Neural cell (in vitro differentiated cells): ENCODE measurements at regions not wholly inside any gene's neighbourhood (a gene's known extent, or its start where the extent isn't known, plus 50 kb on each side); places are given as distances from the start of the nearest gene placed in this dataset.

Experiments used
- H2AFZ ChIP-seq: fragments of 200-600, 300-800 bp; sonication (generic), shearing (Covaris generic); 2 replicates; pipeline ENCODE4 v1.6.0; 2014; ENCODE audit warnings: low read depth, mild to moderate bottlenecking, antibody characterized with exemption, low read length, moderate library complexity
- H3F3A ChIP-seq: fragments of 200-600 bp; shearing (Covaris generic); 2 replicates; pipeline ENCODE4 v1.6.1; 2016; ENCODE audit warnings: mild to moderate bottlenecking, moderate library complexity, mixed read lengths, antibody characterized with exemption, low read length; ENCODE audit not compliant: insufficient read depth, poor library complexity, severe bottlenecking
- H3K27ac ChIP-seq: fragments of 200-600, 300-800 bp; sonication (generic), shearing (Covaris generic); 2 replicates; pipeline ENCODE4 v1.5.1; 2014; ENCODE audit warnings: mild to moderate bottlenecking, low read length, moderate library complexity
- H3K27me3 ChIP-seq: fragments of 300-800, 200-600 bp; sonication (generic), shearing (Covaris generic); 2 replicates; pipeline ENCODE4 v1.6.0; 2014; ENCODE audit warnings: mild to moderate bottlenecking, low read depth, low read length, moderate library complexity; ENCODE audit not compliant: insufficient read depth
- H3K36me3 ChIP-seq: fragments of 300-800, 200-600 bp; sonication (generic), shearing (Covaris generic); 2 replicates; pipeline ENCODE4 v1.5.1; 2014; ENCODE audit warnings: mild to moderate bottlenecking, antibody characterized with exemption, low read length, moderate library complexity; ENCODE audit not compliant: insufficient read depth
- H3K4me2 ChIP-seq: fragments of 300-800, 200-600 bp; sonication (generic), shearing (Covaris generic); 2 replicates; pipeline ENCODE4 v1.6.0; 2014; ENCODE audit warnings: mild to moderate bottlenecking, low read length
- H3K4me3 ChIP-seq: fragments of 300-800, 200-600 bp; sonication (generic), shearing (Covaris generic); 2 replicates; pipeline ENCODE4 v1.5.1; 2014; ENCODE audit warnings: mild to moderate bottlenecking, low read length, moderate library complexity
- H3K79me2 ChIP-seq: fragments of 200-600 bp; shearing (Covaris generic); replicated peaks from 2 replicates; pipeline ENCODE4 v1.6.0; 2014; ENCODE audit warnings: mild to moderate bottlenecking, low read length, moderate library complexity; ENCODE audit not compliant: insufficient read depth
- H3K9ac ChIP-seq: fragments of 300-800, 200-600 bp; sonication (generic), shearing (Covaris generic); 2 replicates; pipeline ENCODE4 v1.6.1; 2016; ENCODE audit warnings: mild to moderate bottlenecking, low read length, mixed read lengths
- H3K9me2 ChIP-seq: fragments of 200-600 bp; shearing (Covaris generic); 2 replicates; pipeline ENCODE4 v1.6.1; 2016; ENCODE audit warnings: mild to moderate bottlenecking, low read length, mixed read lengths; ENCODE audit not compliant: insufficient read depth
- H3K9me3 ChIP-seq: fragments of 200-600, 300-800 bp; sonication (generic), shearing (Covaris generic); 2 replicates; pipeline ENCODE4 v1.6.1; 2016; ENCODE audit warnings: mild to moderate bottlenecking, mixed run types, low read length, moderate library complexity, mixed read lengths
- H4K20me1 ChIP-seq: fragments of 200-600 bp; shearing (Covaris generic); 2 replicates; pipeline ENCODE4 v1.6.1; 2016; ENCODE audit warnings: mild to moderate bottlenecking, mixed run types; ENCODE audit not compliant: insufficient read depth
- CTCF ChIP-seq: fragments of 450-650 bp; IDR thresholded peaks from 2 replicates; pipeline ENCODE4 v1.5.1; 2014; ENCODE audit warnings: antibody characterized with exemption, mild to moderate bottlenecking, moderate library complexity; ENCODE audit not compliant: poor library complexity, severe bottlenecking
- EP300 ChIP-seq: fragments of 450-650 bp; conservative IDR thresholded peaks from 2 replicates; pipeline ENCODE4 v1.6.1; 2014; ENCODE audit warnings: antibody characterized with exemption, mild to moderate bottlenecking, moderate library complexity; ENCODE audit not compliant: poor library complexity, severe bottlenecking
- EZH2 ChIP-seq: fragments of 200-600, 300-800 bp; shearing (Covaris generic), sonication (generic); IDR thresholded peaks from 2 replicates; pipeline ENCODE4 v1.6.1; 2014; ENCODE audit warnings: antibody characterized with exemption, low read length, borderline replicate concordance, mild to moderate bottlenecking; ENCODE audit not compliant: insufficient read depth, poor library complexity, severe bottlenecking
- MXI1 ChIP-seq: fragments of 450-650 bp; conservative IDR thresholded peaks from 2 replicates; pipeline ENCODE4 v1.6.1; 2014; ENCODE audit warnings: antibody characterized with exemption, mild to moderate bottlenecking; ENCODE audit not compliant: poor library complexity, severe bottlenecking
- POLR2AphosphoS5 ChIP-seq: IDR thresholded peaks from 2 replicates; pipeline ENCODE4 v1.6.1; 2012
- RAD21 ChIP-seq: fragments of 450-650 bp; conservative IDR thresholded peaks from 2 replicates; pipeline ENCODE4 v1.6.1; 2014; ENCODE audit warnings: antibody characterized with exemption, mild to moderate bottlenecking, moderate library complexity
- SMC3 ChIP-seq: fragments of 450-650 bp; conservative IDR thresholded peaks from 2 replicates; pipeline ENCODE4 v1.6.1; 2014; ENCODE audit warnings: antibody characterized with exemption, mild to moderate bottlenecking, moderate library complexity; ENCODE audit not compliant: poor library complexity
- TAF1 ChIP-seq: IDR thresholded peaks from 2 replicates; pipeline ENCODE4 v1.6.1; 2012; ENCODE audit warnings: low read depth
- TF ChIP-seq, protein P1 (sequence below): IDR thresholded peaks from 2 replicates; pipeline ENCODE4 v1.6.1; 2012; ENCODE audit warnings: borderline replicate concordance

DNA sequence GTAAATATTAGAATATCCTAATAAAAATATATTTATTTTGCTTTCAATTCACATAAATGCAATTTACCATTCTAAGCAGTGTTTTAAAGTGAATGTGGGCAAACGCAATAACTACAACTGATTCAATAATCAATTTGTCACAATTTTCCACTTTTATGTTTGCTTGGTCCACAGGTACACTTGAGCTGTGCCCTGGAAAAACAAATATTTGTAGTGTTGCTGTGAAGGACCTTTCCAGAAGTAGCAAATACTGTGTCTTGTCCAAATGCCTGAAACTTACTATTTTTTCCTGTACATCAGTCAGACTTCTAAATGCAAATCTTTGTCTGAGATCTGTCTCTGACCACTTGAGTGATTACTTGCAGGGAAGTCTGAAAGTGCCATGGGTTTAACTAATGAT, 845.8 kb upstream of the SLITRK5 start:
- Histone ChIP-seq H2AFZ (no peak overlapping the region), H3K4me3 (no peak overlapping the region), H3K36me3 (no peaks in the 10 kb centered on the region), H3K9me3 (no peaks in the 10 kb centered on the region), H3K9me2 (no peaks in the 10 kb centered on the region), H3K79me2 (no peaks in the 10 kb centered on the region), H4K20me1 (no peaks in the 10 kb centered on the region), H3K27ac (no peak overlapping the region), H3K4me2 (no peak overlapping the region), H3K9ac (no peak overlapping the region), H3F3A (no peaks in the 10 kb centered on the region), H3K27me3 (no peaks in the 10 kb centered on the region)
- TF ChIP-seq EP300 (no peak), SMC3 (no peak), POLR2AphosphoS5 (no peak), CTCF (no peak), RAD21 (no peak), TAF1 (no peak), MXI1 (no peak), EZH2 (no peak)
- TF ChIP-seq, protein P1, sequence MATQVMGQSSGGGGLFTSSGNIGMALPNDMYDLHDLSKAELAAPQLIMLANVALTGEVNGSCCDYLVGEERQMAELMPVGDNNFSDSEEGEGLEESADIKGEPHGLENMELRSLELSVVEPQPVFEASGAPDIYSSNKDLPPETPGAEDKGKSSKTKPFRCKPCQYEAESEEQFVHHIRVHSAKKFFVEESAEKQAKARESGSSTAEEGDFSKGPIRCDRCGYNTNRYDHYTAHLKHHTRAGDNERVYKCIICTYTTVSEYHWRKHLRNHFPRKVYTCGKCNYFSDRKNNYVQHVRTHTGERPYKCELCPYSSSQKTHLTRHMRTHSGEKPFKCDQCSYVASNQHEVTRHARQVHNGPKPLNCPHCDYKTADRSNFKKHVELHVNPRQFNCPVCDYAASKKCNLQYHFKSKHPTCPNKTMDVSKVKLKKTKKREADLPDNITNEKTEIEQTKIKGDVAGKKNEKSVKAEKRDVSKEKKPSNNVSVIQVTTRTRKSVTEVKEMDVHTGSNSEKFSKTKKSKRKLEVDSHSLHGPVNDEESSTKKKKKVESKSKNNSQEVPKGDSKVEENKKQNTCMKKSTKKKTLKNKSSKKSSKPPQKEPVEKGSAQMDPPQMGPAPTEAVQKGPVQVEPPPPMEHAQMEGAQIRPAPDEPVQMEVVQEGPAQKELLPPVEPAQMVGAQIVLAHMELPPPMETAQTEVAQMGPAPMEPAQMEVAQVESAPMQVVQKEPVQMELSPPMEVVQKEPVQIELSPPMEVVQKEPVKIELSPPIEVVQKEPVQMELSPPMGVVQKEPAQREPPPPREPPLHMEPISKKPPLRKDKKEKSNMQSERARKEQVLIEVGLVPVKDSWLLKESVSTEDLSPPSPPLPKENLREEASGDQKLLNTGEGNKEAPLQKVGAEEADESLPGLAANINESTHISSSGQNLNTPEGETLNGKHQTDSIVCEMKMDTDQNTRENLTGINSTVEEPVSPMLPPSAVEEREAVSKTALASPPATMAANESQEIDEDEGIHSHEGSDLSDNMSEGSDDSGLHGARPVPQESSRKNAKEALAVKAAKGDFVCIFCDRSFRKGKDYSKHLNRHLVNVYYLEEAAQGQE, result no peak

DNA sequence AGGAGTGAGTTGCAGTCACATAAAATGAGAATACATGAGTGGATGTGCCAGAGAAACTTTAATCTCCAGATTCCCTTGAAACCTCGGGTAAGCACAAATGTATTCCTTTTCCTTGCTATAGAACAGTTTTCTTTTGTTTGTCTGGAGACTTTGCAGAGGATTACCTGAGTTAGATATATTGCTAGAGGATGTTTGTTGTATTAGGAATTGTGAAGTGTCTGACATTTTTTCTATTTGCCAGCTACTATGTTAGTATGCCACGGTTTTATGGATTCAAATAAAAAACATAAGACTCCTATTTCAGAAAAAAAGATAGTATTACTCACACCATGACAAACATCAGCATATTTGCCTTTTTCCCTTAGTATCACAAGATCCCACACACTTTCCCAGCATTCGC, 844.9 kb upstream of the SLITRK5 start:
- H3K36me3 ChIP-seq, result no peaks in the 10 kb centered on the region
- no peaks in the 10 kb centered on the region for H3K79me2 ChIP-seq
- no peak overlapping the region for H2AFZ ChIP-seq
- no peaks in the 10 kb centered on the region for H4K20me1 ChIP-seq
- H3K9me2 ChIP-seq, result no peaks in the 10 kb centered on the region
- H3K27ac ChIP-seq, result no peak overlapping the region
- H3K27me3 ChIP-seq, result no peaks in the 10 kb centered on the region
- no peak overlapping the region for H3K4me3 ChIP-seq
- no peak for TF ChIP-seq RAD21
- H3K4me2 ChIP-seq, result no peak overlapping the region
- H3K9me3 ChIP-seq, result no peaks in the 10 kb centered on the region
- H3F3A ChIP-seq, result no peaks in the 10 kb centered on the region
- no peak overlapping the region for H3K9ac ChIP-seq

GRCh38 chr13:86830046-86830445, 841.1 kb upstream of the SLITRK5 start:
- H2AFZ ChIP-seq, result no peak overlapping the region
- no peak overlapping the region for H3K9ac ChIP-seq
- no peak overlapping the region for H3K27ac ChIP-seq
- no peak overlapping the region for H3K4me2 ChIP-seq
- H3F3A ChIP-seq, result no peaks in the 10 kb centered on the region
- TF ChIP-seq MXI1, result no peak
- no peak for TF ChIP-seq POLR2AphosphoS5
- TF ChIP-seq RAD21, result no peak
- TF ChIP-seq EZH2, result no peak
- TF ChIP-seq EP300, result no peak
- TF ChIP-seq CTCF, result no peak
- no peak for TF ChIP-seq TAF1
- TF ChIP-seq SMC3, result no peak
- TF ChIP-seq, protein P1, result no peak
- H4K20me1 ChIP-seq, result no peaks in the 10 kb centered on the region
- no peaks in the 10 kb centered on the region for H3K9me2 ChIP-seq
- no peaks in the 10 kb centered on the region for H3K79me2 ChIP-seq
- no peaks in the 10 kb centered on the region for H3K27me3 ChIP-seq
- no peaks in the 10 kb centered on the region for H3K9me3 ChIP-seq
- no peak overlapping the region for H3K4me3 ChIP-seq
- H3K36me3 ChIP-seq, result no peaks in the 10 kb centered on the region
